Ramos (cell line): ENCODE measurements at regions not wholly inside any gene's neighbourhood (a gene's known extent, or its start where the extent isn't known, plus 50 kb on each side); places are given as distances from the start of the nearest gene placed in this dataset.

Experiments
- in situ Hi-C: fragments of 300-500 bp; cut with MboI; formaldehyde crosslinking; loops from one replicate; pipeline ENCODE4 v1.14.3; 2022; ENCODE audit warnings: low sequenced_read_pairs; ENCODE audit not compliant: unreplicated experiment

DNA sequence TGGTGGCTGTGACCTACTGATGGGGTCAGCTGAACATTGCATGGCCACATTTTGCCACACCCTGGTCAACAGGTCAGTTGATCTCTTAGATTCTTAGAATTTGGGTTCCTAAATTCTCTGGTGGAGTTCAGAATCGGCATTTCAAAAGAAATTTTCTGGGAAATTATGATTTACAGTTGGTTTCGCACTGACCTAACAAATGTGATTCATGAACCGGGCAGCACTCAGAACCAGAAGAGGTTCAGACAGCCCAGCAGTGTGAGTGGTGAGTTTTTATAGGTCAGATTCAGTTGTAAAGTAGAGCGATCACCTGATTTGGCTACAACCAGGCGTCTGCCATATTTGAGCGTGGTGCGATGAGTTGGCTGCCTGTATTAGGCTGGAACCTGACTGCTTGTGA lies 163.7 kb upstream of the GAS1 start:
- in situ Hi-C loops: no loop called here

DNA sequence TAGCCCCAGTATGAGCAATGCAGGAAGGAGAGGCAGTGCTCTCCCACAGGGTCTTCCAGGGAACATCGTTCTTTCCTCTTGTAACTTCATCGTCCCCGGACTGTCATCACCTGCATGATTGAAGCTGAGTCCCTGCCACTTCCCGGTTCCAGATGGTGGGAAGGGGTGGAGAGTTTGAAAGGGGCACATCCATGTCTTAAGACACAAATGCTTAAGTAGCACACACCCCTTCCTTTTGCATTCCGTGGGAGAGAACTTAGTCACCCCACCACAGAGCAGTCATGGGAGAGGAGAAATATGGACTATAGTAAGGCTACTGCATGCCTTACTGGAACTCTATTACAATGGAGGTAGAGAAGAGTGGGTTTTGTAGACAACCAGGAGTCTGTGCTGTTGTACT lies 165.3 kb upstream of the GAS1 start:
- in situ Hi-C loops: no loop called here

DNA sequence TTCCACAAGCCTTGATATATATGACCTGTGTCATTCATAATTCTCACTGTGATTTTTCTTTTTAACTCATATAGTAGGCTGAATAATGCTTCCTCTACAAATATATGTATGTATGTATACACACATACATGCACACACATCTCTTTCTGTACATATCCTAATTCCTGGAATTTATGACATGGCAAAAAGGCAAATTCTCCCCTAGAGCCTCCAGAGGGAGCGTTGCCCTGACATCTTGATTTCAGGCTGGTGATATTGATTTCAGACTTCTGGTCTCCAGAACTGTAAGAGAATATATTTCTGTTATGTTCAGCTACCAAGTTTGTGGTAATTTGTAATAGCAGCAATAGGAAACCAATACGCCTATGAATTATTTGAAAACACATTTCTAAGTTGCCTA lies 166.6 kb upstream of the GAS1 start:
- in situ Hi-C loops: no loop called here

DNA sequence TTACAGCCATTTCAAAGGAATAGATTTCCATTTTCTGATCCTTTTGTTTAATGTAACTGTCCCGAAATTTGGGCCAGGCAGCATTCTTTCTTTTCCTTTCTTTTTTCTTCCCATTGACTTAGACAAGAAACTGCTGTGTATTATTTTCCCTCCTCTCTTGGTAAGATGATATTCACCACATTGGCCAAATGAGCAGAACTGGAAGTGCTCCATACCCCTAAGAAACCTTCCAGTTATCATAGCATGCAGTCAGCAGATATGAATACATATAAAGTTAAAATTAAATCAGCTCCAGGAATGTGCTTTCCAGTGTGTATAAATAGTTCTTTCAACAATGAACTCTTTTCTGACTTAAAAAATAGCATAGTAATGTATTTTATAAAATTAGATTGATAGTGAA lies 168.5 kb upstream of the GAS1 start:
- in situ Hi-C loops: no loop called here

DNA sequence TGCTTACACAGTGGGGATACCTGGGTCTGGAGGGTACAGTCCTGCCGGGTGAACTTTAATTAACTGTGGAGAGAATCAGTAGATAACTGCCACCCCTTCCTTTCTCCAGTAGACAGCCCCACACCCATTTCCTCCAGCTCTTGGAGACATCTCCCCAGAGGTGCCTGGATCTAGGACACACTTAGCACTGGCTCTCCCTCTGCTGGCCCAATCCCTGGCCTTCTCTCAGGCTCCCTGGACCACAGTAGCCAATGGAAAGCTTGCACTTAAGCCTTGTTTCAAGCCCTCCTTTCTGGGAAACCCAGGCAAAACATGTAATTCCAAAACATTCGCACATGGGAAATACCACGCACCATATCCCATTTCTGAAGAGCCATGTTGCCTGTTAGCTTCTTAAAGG lies 169.2 kb upstream of the GAS1 start:
- in situ Hi-C loops: no loop called here

DNA sequence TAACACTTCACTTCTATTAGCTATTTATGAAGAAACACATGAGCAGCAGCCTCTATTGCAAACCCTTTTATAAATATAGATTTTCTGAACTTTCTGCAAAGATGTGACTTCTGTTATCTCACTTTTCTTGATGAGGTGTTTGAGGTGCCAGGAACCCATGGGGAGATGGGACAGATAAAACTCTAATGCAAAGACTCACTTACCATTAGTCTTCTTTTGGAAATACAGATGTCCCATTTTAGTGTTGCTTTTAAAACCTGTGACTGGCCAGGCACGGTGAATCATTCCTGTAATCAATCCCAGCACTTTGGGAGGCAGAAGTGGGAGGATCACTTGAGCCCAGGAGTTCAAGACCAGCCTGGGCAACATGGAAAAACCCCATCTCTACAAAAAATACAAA lies 171.3 kb upstream of the GAS1 start:
- in situ Hi-C loops: no loop called here

DNA sequence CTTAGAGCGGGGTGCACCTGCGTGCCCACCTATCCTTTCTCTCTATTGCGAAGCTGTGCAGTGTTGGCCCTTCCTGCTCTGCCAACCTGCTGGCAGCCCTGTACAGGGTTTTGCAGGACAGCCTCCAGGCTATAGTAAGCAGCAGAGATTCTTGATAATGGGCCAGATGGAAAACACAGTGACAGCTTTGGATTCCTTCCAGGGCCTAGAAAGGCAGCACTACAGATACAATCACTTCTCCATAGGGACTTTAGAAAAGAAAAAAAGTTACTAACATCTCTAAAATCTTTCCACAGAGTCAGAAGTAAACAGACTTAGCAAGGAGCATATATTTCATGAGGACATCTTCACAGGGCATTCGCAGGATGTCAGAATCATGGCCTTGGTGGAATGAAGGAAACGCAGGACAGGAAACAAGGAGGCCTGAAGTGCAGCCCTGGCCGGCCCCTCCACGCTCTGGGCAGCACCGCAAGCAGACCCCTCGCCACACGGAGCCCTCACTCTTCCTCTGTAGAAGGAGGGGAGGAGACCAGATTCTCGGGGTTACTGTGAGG lies 172.1 kb upstream of the GAS1 start:
- in situ Hi-C loops: no loop called here

DNA sequence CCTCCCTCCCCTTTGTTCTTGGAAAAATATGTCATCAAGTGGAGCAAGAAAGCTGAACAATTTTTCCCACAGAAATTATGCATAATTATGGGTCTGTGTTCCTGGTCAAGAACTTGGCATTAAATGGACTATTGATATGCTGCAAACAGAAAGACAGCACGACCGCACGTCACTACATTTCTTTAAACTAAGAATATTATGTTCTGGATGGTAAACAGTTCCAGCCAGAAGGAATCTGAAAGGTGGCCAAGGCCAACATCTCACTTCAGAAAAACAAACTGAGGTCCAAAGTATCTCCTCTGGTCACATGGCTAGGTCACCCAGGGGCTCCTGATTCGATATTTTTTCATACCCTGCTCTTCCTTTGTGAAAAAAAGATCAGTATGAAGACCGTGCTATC lies 173.3 kb upstream of the GAS1 start:
- in situ Hi-C loops: no loop called here

DNA sequence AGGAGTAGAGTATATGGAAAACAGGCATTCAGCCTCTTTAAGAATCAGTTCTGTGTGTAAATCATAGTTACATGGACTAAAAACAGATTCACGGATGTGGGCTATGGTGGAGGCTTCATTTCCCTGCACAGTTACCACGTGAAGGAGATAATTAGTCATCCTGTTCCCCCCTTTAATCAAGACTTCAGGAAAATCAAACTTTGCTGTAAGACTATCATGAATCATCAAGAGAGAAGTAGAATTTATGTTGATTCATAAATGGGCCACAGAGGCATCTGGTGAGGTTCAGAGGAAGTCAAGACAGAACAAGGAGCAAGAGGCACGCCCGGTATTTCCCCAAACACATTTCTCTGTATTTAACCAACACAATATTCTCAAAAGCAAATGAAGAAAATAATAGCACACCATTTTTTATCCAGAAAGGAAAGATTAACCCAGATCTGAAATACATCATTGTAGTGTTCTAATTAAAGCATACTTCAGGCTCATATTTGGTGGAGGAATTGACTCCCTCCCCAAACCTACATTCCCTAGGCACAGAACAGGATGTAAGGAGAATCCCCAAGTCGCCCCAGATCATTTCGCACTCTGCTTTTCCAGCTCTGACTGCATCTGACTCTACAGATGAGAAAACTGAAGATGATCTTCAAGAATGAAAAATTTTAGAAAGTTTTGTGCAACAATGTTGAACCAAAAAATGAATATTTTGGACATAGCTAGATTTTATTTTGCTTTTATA lies 175.8 kb upstream of the GAS1 start:
- in situ Hi-C loops: no loop called here

DNA sequence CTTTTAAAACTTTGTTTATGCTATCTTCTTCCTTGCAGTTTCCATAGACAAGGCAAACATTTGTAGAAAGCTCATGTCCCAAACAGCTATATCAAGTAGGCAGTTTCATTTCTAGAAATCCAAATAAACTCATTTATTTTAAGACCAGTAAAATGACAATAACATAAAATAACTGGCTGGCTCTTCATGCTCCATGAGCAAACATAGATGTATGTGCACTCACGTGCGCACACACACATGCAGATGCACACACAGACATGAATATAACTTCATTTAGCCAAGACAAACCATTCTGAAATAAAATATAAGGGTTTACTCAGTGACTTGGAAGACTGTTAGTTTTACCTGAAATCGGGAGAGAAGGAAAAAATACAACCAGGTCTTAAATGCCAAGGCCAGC lies 176.5 kb upstream of the GAS1 start:
- in situ Hi-C loops: no loop called here

DNA sequence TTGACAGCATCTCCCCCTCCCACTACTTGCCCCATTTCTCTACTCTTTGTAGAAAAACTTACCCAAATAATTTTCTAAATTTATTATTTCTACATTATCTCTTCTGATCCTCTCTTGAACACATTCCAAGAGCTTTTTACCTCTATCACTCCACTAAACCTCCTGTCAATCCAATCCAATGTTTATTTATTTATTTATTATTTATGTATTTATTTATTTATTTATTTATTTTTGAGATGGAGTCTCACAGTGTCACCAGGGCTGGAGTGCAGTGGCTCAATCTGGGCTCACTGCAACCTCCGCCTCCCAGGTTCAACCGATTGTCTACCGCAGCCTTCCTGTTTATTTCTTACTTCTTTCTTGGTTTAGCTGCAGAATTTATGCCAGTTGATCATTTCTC lies 178.5 kb upstream of the GAS1 start:
- in situ Hi-C loops: no loop called here

DNA sequence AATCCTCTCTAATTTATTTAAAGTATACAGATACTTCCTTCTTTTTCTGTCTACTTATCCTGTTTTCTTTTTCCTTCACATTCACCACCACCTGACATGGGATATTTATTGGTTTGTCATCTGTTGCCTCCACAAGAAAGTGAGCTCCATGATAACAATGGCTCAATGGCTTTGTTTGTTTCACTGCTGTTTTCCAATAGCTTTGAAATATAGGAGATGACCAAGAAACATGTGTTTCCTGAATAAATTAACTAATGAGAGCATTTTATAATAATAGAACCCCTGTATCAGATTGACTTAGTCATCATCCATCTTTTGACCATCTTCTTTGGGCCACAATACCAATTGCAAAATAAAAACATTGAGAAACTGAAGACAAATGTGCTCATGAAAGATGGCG lies 180.2 kb upstream of the GAS1 start:
- in situ Hi-C loops: no loop called here

DNA sequence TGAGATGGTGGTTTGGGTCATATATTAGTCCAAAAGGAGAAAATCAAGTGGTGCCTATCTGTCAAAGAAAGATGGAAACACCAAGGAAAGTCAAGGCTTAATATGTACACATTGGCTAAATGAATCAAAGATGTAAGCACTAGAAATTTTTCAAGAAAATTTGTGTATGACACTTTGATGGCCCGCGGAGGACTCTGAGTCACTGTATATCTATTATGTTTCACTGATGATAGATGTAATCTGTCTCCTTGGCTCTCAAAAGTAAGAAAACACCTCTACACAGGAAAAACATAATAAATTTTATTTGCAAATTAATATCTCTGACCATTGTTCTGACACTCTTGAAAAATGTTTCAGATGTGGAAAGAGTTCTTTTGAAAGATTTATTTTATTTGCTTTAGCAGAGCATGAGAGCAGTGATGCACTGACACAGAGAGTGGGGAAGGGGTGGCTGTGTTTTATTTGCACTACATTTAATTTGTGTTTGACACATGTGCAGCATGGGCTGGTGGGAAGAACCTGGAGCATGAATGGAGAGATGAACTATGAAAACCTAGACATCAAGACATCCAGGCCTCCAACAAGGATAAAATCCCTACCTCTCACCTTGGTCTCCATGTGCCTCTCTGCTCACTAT lies 180.8 kb upstream of the GAS1 start:
- in situ Hi-C loops: no loop called here

DNA sequence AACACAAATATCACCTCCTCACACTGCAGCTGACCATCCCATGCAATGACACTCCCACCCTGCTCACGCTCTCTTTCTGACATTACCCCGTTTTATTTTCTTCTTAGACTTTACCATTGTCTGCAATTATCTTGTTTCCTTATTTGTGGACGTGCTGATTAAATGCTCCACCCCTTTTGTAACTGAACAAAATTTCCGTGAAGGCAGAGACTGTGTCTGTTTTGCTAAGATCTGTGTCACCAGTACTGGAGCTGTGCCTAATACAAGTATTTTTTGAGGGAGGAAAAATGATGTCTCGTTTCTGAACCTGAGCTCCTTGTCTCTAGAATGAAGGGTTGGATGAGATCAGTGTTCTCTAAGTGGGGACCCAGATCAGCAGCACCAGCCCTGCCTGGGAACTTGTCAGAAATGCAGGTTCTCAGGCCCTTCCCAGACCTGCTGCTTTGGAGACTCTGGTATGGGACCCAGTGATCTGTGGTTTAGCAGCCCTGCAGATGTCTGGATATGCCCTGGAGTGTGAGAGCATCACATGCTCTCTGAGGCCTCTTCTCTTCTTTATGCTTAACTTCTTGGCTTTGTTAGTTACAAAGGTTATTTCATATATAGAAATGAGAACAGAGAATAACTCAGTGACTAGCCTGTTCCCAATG lies 181.7 kb upstream of the GAS1 start:
- in situ Hi-C loops: no loop called here

DNA sequence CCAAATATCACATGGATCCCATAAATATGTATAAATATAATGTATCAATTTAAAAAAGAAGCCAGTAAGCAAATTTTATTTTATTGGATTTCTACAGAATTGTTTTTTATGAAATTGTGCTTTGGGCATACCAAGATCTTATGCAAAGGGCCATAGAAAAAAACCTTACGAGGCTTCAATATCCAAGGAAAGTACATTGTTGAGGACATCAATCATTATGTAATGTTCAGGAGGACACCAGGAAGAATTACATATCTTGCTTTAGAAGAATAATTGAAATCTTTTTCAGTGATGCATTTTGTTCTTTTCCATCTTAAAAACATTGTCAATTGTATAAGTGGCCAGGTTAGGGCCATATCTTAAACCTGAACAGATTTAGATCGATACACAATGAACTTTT lies 187.8 kb upstream of the GAS1 start:
- in situ Hi-C loops: no loop called here

DNA sequence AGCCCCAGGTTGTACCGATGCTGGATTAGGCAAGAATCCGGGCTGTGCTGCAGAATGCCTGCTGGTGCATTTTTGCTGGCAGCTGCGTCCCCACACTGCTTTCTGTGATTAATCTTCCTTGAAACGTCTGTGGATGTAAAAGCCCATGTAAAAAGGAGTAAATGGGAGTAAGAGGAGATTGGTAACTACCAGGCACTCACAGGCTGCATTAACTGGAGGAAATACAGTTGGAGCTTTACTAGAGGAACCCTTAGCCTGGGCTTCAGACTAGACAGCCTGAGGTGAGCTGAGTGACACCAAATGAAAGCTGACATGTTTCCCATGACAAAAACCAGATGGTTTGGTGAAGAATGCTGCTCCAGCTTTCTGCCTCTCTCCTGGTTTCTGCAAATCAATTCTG lies 190.4 kb upstream of the GAS1 start:
- in situ Hi-C loops: no loop called here

DNA sequence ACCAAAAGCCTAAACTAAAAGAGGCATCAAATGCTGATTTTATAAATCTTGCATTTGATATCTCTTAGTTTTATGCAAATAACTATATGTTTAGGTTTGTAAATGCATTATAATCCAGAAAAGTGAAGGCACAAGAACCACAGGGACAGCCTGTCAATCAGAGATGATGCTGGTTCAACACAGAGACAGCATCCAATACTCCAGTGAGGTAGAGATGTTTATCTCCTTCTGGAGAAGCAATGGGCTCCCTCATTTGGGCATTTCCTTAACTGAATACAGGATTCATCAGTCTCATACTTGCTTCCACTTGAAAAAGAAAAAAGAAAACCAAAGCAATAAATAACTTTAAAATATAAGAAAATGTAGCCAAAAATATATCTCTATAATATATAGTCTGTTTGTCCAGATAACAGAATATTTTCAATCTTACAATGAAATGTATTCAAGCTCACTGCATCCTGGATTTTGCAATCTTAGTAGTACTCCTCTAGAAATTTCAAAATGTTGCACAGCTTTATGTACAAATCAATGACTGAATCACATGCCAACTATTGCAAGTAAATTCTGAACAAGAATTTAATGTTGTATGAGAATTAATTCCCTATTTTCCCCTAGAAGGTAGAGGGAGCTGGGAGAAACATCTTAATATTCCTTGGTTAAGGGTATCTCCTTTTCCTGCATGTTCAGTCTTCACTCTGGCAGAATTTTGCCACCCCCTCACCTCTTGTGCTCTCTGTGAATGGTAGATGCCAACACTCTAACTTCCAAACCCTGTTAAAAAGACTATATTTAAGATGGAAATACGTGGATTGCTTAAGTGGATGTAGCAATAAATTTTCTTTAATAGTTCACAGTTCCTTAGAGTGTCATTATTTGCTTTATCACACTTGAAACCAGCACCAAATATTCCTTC lies 191.1 kb upstream of the GAS1 start:
- in situ Hi-C loops: no loop called here

DNA sequence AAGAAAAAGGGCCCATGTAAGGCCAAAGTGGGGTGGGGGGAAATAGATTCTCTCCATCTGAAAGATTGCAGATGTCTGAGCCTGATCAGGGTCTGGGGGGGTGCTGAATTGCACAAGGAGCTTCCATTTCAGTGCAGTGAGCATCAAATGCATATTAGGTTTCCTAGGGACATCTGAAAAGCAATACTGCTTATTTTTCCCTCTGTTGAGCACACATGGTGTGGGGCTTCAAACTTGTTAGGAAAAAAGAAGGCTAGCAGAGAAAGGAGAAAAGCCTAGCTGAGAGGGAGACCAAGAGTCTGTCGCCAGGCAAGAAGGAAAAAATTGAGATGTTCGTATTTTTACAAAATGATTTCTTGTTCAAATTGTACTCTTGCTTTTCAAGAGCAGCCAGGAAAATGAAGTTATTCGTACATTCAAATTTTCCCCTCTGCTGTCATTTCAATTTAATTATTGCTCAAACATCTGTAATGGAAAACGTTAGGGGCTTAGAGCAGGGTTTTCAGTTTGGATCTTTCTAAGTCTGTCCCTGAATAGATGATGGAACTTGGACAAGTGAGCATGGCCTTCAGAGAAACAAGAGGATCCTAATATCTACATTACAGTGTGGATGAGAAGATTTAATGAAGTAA lies 191.9 kb upstream of the GAS1 start:
- in situ Hi-C loops: no loop called here

DNA sequence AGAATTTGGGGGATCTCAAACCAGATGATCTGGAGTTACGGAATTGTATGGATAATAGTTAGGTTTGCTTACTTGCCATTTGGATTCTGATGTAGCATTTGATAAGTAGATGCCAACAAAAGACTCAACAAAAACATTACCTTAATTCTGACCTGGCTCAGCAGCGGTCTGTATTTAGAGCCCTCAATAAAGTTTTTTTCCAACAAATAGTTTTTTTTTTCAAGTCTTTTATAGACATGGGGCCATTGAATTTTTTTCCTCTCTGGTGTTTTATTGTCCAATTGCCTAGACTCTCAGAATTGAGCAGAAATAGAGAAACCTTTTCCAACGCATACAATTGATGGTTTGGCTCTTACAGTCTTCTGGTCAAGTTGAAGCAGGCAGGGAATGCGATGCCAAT lies 192.8 kb upstream of the GAS1 start:
- in situ Hi-C loops: no loop called here

DNA sequence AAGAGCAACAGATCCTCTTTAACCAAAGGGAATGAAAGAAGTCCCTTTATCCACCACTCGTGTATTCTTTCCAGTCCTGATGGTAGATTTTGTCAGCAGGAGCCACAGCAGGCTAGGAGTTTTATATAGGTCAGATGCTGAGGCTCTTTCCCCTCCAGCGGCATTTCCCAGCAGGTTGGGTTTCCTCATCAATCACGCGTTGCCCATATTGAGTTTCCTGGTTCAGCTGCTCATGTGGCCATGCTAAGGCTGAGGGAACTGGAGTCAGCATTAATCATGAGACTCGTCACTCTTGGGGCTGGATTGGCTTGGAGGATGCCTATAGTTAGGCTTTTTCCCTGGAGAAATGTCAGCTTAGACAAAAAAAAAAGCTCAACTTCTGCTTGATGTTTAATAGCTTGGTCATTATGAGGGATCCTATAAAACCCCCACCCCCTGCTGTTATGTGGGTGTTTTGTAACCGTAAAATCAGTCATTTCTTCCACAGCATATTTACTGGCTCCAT lies 193.4 kb upstream of the GAS1 start:
- in situ Hi-C loops: no loop called here
